ENCODE measurements at regions not wholly inside any gene's neighbourhood (a gene's known extent, or its start where the extent isn't known, plus 50 kb on each side); places are given as distances from the start of the nearest gene placed in this dataset.

DNA sequence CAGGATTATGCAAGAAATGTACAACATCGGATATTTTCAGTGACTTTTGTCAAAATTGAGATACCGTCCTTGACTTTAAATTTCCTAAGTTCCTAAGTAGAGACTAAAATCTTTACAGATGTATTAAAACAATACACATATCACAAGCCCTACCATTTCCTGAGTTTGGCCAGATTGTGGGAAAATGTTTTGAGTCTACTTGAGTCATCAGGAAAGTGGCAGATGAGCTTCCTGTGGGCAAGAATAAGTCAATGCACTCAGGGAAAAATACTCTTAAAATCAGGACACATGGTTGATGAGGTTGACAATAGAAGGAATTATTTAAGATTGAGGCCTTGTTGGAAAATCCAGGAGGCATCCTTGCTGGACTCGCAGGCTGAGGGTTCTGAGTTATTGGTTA lies 162.5 kb downstream of the SNX10 start:
- TF ChIP-seq POLR2A (IDR thresholded peaks at IDR 0.05) = no peak
- TF ChIP-seq, protein P1, sequence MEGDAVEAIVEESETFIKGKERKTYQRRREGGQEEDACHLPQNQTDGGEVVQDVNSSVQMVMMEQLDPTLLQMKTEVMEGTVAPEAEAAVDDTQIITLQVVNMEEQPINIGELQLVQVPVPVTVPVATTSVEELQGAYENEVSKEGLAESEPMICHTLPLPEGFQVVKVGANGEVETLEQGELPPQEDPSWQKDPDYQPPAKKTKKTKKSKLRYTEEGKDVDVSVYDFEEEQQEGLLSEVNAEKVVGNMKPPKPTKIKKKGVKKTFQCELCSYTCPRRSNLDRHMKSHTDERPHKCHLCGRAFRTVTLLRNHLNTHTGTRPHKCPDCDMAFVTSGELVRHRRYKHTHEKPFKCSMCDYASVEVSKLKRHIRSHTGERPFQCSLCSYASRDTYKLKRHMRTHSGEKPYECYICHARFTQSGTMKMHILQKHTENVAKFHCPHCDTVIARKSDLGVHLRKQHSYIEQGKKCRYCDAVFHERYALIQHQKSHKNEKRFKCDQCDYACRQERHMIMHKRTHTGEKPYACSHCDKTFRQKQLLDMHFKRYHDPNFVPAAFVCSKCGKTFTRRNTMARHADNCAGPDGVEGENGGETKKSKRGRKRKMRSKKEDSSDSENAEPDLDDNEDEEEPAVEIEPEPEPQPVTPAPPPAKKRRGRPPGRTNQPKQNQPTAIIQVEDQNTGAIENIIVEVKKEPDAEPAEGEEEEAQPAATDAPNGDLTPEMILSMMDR (IDR thresholded peaks at IDR 0.05) = no peak

Measured in testis (tissue), 2 donors.